HPDE6-E6E7 (cell line): ENCODE measurements at regions not wholly inside any gene's neighbourhood (a gene's known extent, or its start where the extent isn't known, plus 50 kb on each side); places are given as distances from the start of the nearest gene placed in this dataset.
A peak's percentile ranks its signal among the peaks of the same experiment; 100 is the strongest.
"Not testable (repeated sequence)": the region's sequence is repeated elsewhere in the genome, so short reads cannot be mapped to it uniquely, and the experiment has no call there.

Experiments used
- DNase-seq: peaks from one replicate; pipeline ENCODE4 v3.0.0; 2011; ENCODE audit warnings: missing footprints; ENCODE audit errors: extremely low spot score

- DNase-seq, result no peak
Observed at GRCh38 chr4:79662651-79663050, 254.6 kb upstream of the GK2 start.

DNA sequence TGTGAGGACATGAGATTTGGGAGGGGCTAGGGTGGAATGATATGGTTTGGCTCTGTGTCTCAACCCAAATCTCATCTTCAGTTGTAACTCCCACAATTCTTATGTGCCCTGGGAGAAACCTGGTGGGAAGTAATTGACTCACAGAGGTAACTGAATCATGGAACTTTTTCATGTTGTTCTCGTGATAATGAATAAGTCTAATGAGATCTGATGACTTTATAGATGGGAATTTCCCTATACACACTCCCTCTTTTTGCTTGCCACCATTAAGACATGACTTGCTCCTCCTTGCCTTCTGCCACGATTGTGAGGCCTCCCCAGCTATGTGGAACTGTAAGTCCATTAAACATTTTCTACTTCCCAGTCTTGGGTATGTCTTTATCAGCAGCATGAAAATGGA is 253.2 kb upstream of the GK2 start:
- DNase-seq, result no peak

- not testable (repeated sequence) for DNase-seq
Observed at GRCh38 chr4:79659308-79659870, 251.4 kb upstream of the GK2 start.

- DNase-seq, result no peak
Observed at GRCh38 chr4:79657379-79657778, 249.4 kb upstream of the GK2 start.

- DNase-seq, result no peak
Observed at GRCh38 chr4:79653871-79654270, 245.8 kb upstream of the GK2 start.

DNA sequence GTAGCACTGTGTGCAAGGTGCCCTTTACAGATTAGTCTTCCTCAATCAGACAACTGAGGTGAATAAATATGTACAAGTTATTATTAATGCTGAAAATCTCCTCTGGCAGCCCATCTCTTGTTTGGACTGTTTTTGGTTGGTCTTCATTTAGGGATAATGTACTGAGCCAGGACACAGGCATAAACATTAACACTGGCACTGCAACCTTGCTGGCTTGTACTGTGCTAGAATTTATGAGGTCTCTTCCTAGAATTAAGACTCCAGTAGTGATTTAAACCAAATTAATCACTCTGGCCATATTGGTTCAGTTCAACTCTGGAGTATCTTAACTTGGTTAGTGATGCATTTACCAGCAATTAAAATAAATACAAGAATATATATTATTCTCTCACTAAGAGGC is 244.7 kb upstream of the GK2 start:
- DNase-seq, result no peak

DNA sequence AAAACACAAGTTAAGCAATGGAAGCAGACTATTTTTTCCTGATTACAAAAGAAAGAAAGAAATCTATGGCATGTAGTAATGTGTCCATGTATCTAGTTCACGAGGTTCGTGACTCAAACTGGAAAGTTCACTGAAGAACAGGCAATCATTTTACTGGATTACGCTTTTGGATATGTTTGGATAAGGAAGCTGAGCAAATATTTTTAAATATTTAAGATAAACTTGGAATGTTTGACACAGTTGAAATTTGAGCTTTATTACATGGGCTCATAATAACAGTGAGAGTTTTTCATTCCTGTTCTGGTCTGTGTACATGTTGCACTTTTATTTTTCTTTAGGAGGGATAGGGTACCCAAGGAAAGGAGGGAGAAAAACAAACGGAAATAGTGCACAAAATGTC is 244.2 kb upstream of the GK2 start:
- no peak for DNase-seq

- DNase-seq, result no peak
Observed at GRCh38 chr4:79651456-79651855, 243.4 kb upstream of the GK2 start.

- peak; percentile 25 for DNase-seq
Observed at GRCh38 chr4:79650794-79651431, 242.9 kb upstream of the GK2 start.

- no peak for DNase-seq
Observed at GRCh38 chr4:79650217-79650616, 242.2 kb upstream of the GK2 start.

DNA sequence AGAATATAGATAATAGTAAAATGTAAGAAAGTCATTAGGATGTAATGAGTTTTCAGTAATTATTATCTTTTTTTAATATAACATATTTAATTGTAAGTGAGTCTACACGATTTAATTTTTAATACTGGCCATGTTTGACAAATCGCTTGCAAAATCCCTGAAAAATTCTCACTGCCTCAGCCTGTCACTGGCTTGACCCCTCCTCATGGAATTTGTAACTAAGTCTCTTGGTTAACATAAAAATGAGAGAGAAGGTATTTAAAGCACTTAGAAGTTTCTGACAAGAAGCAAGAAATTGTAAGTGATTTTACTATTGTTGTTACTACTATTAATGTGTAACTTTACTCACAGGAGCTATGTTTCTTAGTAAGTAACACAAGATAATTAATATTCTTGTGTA is 237.9 kb upstream of the GK2 start:
- DNase-seq, result no peak

- no peak for DNase-seq
Observed at GRCh38 chr4:79638735-79639134, 230.7 kb upstream of the GK2 start.

GRCh38 chr4:79636991-79637390 is 229.0 kb upstream of the GK2 start:
- DNase-seq, result no peak

DNA sequence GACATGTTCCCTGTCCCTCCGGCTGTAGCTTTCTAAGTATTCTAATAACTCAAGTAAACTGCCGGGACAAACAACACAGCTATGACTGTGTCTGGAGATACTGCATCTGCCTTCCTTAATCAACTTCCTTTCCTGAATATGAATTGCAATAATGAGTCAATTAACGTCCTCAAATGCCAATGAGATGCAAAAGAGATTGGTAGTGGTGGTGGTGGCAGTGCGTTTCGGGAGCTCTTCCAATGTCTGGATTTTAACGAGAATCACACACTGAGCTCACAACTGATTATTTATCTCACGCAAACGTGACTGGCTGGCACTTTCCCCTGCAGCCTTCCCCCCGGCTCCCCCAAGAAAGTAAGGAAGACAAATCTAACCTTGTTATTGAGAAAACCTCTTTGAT is 226.1 kb upstream of the GK2 start:
- DNase-seq, result no peak

DNA sequence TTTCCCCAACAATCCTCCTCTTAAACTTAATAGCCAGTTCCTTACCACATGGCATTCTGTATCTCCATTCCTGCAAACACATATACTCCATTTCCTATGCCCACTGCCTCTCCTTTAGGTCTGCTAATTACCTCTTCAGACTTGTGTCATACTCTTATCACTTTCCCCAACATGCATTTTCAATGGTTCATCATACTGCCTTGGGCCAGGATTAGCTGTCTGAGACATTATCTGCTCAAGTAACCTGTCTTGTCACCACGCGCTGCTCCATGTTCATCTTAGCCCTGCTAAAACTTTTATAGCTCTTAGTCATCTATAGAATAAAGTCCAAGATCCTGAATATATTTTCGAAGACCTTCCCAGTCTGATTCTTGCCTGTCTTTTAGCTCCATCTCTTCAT is 224.1 kb upstream of the GK2 start:
- DNase-seq, result no peak

DNA sequence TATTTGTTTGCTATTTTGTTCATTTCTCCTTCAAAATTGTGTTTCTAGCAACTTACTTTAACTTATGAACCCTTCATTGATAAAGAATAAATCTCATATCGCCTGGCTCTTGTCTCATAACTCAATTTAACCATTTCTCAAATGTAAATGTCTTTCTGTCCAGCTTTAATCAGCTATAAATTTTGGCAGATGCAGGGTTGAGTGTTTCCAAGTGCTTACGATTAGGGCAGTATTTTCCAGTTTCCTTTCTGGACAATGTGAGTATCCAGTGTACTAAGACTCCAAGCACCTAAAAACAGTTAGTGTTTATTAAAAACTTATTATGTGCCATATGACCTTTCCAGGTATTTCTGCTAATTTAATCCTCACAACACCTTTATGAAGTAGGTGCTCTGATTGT is 218.6 kb upstream of the GK2 start:
- DNase-seq, result no peak

DNA sequence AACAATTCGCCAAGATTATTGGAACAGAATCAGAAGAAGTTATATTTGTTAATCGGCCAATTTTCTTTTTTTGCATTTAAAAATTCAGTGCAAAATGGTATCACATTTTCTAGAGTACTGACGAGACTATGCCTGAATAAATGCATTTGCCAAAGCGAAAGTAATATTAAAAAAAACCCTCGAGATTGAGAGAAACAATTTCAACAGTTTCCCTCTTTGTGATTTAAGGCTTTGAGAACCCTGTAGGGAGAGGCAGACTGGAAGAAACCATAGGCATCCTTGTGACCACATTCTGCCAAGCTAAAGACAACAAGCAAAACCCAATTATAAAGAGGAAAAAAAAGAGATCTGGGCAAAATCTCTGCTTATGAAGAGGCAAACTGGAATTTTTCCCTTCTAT is 218.1 kb upstream of the GK2 start:
- DNase-seq, result no peak

- no peak for DNase-seq
Observed at GRCh38 chr4:79625361-79625760, 217.3 kb upstream of the GK2 start.

DNA sequence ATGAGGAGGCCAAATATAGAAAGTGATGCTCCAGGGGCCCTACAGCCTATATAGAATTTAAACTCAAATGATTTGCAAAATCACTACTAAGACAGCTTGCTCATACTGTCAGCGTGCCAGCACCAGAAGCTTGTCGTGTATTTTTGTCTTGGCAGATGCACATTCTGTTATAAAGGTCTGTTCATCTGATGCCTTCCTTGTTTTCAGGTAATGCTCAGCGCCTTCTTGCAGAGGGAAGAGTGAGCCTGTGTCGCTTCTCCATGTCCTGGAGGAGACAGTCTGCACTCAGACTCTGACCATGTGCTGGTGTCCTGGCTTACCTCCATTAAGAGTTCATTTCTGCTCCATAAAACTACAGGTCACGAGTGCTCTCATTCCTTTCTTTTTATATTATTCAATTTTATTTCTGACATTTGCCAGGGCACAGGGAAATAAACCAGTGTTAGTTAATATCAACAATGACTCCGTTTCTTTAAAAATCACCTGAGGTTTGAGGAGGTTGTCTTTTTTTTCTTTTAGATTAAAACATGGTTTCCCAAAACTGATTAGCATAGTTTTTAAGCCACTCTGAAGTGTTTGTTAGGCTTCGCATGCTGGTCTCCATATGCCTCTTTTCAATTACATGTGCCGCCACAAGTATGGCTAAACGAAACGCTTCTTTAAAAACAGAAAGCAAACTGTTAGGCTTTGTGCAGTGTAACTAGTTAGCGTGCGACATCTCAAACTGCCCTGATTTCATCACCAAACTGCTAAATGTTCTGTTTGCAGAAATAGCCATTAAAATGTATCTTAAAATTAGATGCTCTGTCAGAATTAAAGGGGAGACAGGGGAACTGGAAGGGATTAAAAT is 215.2 kb upstream of the GK2 start:
- no peak for DNase-seq

DNA sequence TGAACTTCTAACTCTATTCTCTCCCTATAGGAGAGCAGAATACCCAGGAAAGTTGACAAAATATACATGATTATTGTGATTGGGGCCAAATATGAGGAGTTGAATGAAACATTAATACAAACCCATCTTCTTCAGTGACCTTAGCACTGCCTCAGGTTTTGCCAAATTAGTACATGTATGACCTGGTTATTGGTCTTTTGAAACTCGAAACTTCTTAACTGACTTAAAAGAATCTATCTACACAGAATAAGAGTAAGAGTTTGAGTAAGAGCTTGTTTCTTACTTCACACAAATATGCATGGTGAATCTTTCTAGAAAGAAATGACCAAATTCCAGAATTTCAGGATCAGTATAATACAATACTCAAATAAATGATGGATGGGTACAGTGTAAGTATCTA is 213.0 kb upstream of the GK2 start:
- DNase-seq, result no peak

DNA sequence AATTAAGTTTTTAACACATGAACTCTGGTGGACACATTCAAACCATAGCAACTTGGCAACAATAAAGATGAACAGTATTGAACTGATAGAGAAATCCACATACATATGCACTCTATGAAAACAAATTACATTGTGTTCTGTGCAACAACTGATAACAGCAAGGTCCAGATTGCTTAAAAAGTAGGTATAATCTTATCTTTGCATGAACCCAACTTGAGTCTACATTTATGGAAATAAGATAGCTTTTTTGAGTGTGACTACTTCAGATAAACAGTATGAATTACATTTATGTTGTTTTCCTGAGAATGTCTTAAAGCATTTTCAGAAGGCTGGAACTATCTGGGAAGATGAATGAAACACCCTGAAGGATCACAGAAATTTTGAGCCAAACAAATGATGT is 212.6 kb upstream of the GK2 start:
- DNase-seq, result no peak

GRCh38 chr4:79613269-79613935 is 205.4 kb upstream of the GK2 start:
- no peak for DNase-seq

- no peak for DNase-seq
Observed at GRCh38 chr4:79611026-79611425, 203.0 kb upstream of the GK2 start.
